Panc1 (cell line): ENCODE measurements at regions not wholly inside any gene's neighbourhood (a gene's known extent, or its start where the extent isn't known, plus 50 kb on each side); places are given as distances from the start of the nearest gene placed in this dataset.

Experiments used
- ATAC-seq: fragments of 200-7000 bp; cut with Tn5 transposase; 2 replicates; pipeline ENCODE4 v1.9.1; 2020; ENCODE audit warnings: mild to moderate bottlenecking, moderate library complexity
- BruUV-seq: library from RNA; stranded (reverse); fragments of 400-500 nt; replicated peaks from 2 replicates; lab custom pipeline; 2021; lab: Mats Ljungman, UMichigan
- CTCF ChIA-PET: fragments of 300-600 bp; sonication (Branson Sonifier 250); formaldehyde crosslinking; loops from one replicate; lab custom pipeline; 2022; ENCODE audit warnings: antibody characterized with exemption; lab: Charles Lee
- POLR2A ChIA-PET: fragments of 300-600 bp; sonication (Branson Sonifier 250); formaldehyde crosslinking; loops from one replicate; lab custom pipeline; 2022; ENCODE audit warnings: antibody characterized with exemption; lab: Charles Lee
- DNase-seq: peaks from one replicate; pipeline ENCODE4 v3.0.0-alpha.2; 2010; ENCODE audit warnings: low read depth, low spot score
- H3K27ac ChIP-seq: 2 replicates; pipeline ENCODE4 v1.5.1; 2011; ENCODE audit warnings: mild to moderate bottlenecking, low read length, inconsistent platforms
- H3K27me3 ChIP-seq: fragments of 200-500 bp; sonication (Bioruptor generic); 2 replicates; pipeline ENCODE4 v1.6.0; 2014; ENCODE audit warnings: low read length, inconsistent platforms; ENCODE audit not compliant: control insufficient read depth, insufficient read depth
- H3K36me3 ChIP-seq: fragments of 200-500 bp; sonication (Bioruptor generic); 2 replicates; pipeline ENCODE4 v1.5.1; 2014; ENCODE audit warnings: inconsistent platforms, mild to moderate bottlenecking, low read length, moderate library complexity; ENCODE audit not compliant: control insufficient read depth, insufficient read depth
- H3K4me1 ChIP-seq: 2 replicates; pipeline ENCODE4 v1.5.1; 2011; ENCODE audit warnings: inconsistent platforms, mild to moderate bottlenecking, low read length, moderate library complexity; ENCODE audit not compliant: control insufficient read depth, insufficient read depth
- H3K4me3 ChIP-seq, 2 experiments: 2 replicates each; pipeline ENCODE4 v1.5.1; 2011 to 2012; ENCODE audit warnings: low read depth in 2 of 2, low read length in 2 of 2, mild to moderate bottlenecking in 2 of 2, inconsistent platforms in 1 of 2, moderate library complexity in 1 of 2
- H3K9me3 ChIP-seq: fragments of 200-500 bp; sonication (Bioruptor generic); 2 replicates; pipeline ENCODE4 v1.5.1; 2014; ENCODE audit warnings: low read depth, mild to moderate bottlenecking, inconsistent platforms, low read length, moderate library complexity; ENCODE audit not compliant: control insufficient read depth, insufficient read depth
- POLR2AphosphoS5 ChIP-seq: IDR thresholded peaks from 2 replicates; pipeline ENCODE4 v1.6.1; 2012; ENCODE audit warnings: mild to moderate bottlenecking, low read depth, low read length, moderate library complexity
- SIN3A ChIP-seq: IDR thresholded peaks from 2 replicates; pipeline ENCODE4 v1.6.1; 2012; ENCODE audit warnings: low read depth, mild to moderate bottlenecking, low read length, moderate library complexity, borderline replicate concordance; ENCODE audit not compliant: insufficient read depth
- TCF7L2 ChIP-seq: IDR thresholded peaks from 2 replicates; pipeline ENCODE4 v1.6.1; 2011; ENCODE audit warnings: mild to moderate bottlenecking, low read depth, low read length, inconsistent platforms
- in situ Hi-C: cut with HindIII; loops from 2 replicates; pipeline ENCODE4 v1.10.0; 2016; ENCODE audit warnings: low sequenced_read_pairs, low pct_unique_long_range_greater_than_20kb
- intact Hi-C: fragments of 100-400 bp; cut with micrococcal nuclease; formaldehyde crosslinking; loops from one replicate; pipeline ENCODE4 v1.10.0; 2022; ENCODE audit not compliant: unreplicated experiment
- TF ChIP-seq, protein P1 (sequence below), 2 experiments: IDR thresholded peaks; 2 replicates each; pipeline ENCODE4 v1.6.1; 2011 to 2012; ENCODE audit warnings: low read depth in 2 of 2, control low read depth in 1 of 2, low read length in 1 of 2, mild to moderate bottlenecking in 1 of 2, moderate library complexity in 1 of 2; ENCODE audit not compliant: insufficient read depth in 1 of 2
- TF ChIP-seq, protein P2 (sequence below): fragments of 450-650 bp; IDR thresholded peaks from 2 replicates; pipeline ENCODE4 v1.5.1; 2017; ENCODE audit warnings: mild to moderate bottlenecking

DNA sequence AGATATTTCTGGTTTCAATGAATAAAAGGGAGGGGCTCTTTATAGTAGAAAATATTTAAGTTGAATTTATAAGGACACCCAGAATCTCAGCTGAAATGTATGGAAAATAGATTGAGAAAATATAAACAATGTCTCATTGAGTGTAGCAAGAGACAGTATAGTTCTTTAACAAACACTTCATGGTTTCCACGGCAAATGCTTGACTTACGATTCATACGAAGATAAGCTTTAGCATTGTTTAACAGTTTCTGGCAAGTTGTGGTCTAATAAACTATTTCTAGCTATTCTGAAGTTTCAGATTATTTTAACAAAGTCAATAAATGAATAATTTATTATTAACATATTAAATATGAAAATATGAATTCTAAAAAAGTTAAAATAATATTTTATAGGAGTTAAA is 1419.4 kb downstream of the KCNT2 start:
- TF ChIP-seq, protein P1, sequence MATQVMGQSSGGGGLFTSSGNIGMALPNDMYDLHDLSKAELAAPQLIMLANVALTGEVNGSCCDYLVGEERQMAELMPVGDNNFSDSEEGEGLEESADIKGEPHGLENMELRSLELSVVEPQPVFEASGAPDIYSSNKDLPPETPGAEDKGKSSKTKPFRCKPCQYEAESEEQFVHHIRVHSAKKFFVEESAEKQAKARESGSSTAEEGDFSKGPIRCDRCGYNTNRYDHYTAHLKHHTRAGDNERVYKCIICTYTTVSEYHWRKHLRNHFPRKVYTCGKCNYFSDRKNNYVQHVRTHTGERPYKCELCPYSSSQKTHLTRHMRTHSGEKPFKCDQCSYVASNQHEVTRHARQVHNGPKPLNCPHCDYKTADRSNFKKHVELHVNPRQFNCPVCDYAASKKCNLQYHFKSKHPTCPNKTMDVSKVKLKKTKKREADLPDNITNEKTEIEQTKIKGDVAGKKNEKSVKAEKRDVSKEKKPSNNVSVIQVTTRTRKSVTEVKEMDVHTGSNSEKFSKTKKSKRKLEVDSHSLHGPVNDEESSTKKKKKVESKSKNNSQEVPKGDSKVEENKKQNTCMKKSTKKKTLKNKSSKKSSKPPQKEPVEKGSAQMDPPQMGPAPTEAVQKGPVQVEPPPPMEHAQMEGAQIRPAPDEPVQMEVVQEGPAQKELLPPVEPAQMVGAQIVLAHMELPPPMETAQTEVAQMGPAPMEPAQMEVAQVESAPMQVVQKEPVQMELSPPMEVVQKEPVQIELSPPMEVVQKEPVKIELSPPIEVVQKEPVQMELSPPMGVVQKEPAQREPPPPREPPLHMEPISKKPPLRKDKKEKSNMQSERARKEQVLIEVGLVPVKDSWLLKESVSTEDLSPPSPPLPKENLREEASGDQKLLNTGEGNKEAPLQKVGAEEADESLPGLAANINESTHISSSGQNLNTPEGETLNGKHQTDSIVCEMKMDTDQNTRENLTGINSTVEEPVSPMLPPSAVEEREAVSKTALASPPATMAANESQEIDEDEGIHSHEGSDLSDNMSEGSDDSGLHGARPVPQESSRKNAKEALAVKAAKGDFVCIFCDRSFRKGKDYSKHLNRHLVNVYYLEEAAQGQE (IDR thresholded peaks at IDR 0.05; ENCODE audit: insufficient read depth in 1 of 2, low read depth in 2 of 2, low read length in 1 of 2) = no peak
- TF ChIP-seq SIN3A = no peak
- TF ChIP-seq TCF7L2 = no peak
- TF ChIP-seq, protein P2, sequence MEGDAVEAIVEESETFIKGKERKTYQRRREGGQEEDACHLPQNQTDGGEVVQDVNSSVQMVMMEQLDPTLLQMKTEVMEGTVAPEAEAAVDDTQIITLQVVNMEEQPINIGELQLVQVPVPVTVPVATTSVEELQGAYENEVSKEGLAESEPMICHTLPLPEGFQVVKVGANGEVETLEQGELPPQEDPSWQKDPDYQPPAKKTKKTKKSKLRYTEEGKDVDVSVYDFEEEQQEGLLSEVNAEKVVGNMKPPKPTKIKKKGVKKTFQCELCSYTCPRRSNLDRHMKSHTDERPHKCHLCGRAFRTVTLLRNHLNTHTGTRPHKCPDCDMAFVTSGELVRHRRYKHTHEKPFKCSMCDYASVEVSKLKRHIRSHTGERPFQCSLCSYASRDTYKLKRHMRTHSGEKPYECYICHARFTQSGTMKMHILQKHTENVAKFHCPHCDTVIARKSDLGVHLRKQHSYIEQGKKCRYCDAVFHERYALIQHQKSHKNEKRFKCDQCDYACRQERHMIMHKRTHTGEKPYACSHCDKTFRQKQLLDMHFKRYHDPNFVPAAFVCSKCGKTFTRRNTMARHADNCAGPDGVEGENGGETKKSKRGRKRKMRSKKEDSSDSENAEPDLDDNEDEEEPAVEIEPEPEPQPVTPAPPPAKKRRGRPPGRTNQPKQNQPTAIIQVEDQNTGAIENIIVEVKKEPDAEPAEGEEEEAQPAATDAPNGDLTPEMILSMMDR = no peak
- no peak for TF ChIP-seq POLR2AphosphoS5
- CTCF ChIA-PET = no interaction called here

GRCh38 chr1:195186544-195186943 is 1421.7 kb downstream of the KCNT2 start:
- no peaks in the 10 kb centered on the region for H3K36me3 ChIP-seq
- TF ChIP-seq, protein P1 (IDR thresholded peaks at IDR 0.05; ENCODE audit: insufficient read depth in 1 of 2, low read depth in 2 of 2, low read length in 1 of 2) = no peak
- TF ChIP-seq POLR2AphosphoS5 = no peak
- TF ChIP-seq, protein P2 = no peak
- TF ChIP-seq SIN3A = no peak
- TF ChIP-seq TCF7L2 = no peak
- ATAC-seq (no peak), DNase-seq (no peak)
- no peak overlapping the region for H3K27ac ChIP-seq
- ChIA-PET CTCF (no interaction called here), POLR2A (no interaction called here)
- BruUV-seq = no TSS peak
- H3K9me3 ChIP-seq = no peaks in the 10 kb centered on the region
- H3K27me3 ChIP-seq = no peaks in the 10 kb centered on the region
- H3K4me1 ChIP-seq = no peaks in the 10 kb centered on the region
- intact Hi-C loops (no loop called here), in situ Hi-C loops (no loop called here)
- no peak overlapping the region for H3K4me3 ChIP-seq

More for the DNA sequence above, 1419.4 kb downstream of the KCNT2 start:
- no peaks in the 10 kb centered on the region for H3K9me3 ChIP-seq
- no peaks in the 10 kb centered on the region for H3K27me3 ChIP-seq
- ATAC-seq = no peak
- DNase-seq = no peak
- no peak overlapping the region for H3K27ac ChIP-seq
- H3K4me1 ChIP-seq = no peaks in the 10 kb centered on the region
- intact Hi-C loops = no loop called here
- POLR2A ChIA-PET = no interaction called here
- H3K4me3 ChIP-seq = no peak overlapping the region
- in situ Hi-C loops = no loop called here
- H3K36me3 ChIP-seq = no peaks in the 10 kb centered on the region
- BruUV-seq = no TSS peak
